ENCODE measurements at regions not wholly inside any gene's neighbourhood (a gene's known extent, or its start where the extent isn't known, plus 50 kb on each side); places are given as distances from the start of the nearest gene placed in this dataset.

DNA sequence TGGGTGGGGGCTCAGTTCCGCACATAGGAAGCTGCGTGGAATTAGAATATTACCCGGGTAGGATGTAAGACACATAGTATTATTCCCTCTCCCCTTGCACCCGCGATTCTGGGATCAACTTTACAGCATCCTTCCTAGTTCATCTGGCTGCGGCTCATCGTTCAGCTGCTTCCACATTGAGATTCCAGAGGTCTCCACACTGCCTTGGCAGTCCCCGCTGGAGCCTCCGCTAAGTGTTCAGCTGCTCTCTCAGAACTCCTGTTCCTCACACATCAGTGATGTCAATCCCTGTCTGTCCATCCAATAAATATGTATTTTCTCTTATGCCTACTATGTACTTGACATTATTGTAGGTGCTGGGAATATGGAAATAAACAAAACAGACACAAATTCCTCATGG lies 135.6 kb upstream of the SYT6 start:
- intact Hi-C loops (cut with DNase I; ENCODE audit: low total_unique reads) (no loop called here), in situ Hi-C loops (cut with MboI; ENCODE audit: low pct_ligation_motif_present in 1 of 4, low pct_unique_long_range_greater_than_20kb in 1 of 4, low sequenced_read_pairs in 3 of 4) (loop anchor here in 3 of 4 donors (10.0 to 25.0 kb wide), 2 partner anchors 315 to 452 kb away; partner anchors contain the start of gene OLFML3 (in 2 of the 3))
- 71 to 96% methylated on average over 4 to 9 of the region's 9 CpGs for WGBS, 2 donors (ENCODE audit: low coverage in 1 of 2)
- no peaks in the 10 kb centered on the region for H3K36me3 ChIP-seq
- no peak for DNase-seq
- TF ChIP-seq, protein P1, sequence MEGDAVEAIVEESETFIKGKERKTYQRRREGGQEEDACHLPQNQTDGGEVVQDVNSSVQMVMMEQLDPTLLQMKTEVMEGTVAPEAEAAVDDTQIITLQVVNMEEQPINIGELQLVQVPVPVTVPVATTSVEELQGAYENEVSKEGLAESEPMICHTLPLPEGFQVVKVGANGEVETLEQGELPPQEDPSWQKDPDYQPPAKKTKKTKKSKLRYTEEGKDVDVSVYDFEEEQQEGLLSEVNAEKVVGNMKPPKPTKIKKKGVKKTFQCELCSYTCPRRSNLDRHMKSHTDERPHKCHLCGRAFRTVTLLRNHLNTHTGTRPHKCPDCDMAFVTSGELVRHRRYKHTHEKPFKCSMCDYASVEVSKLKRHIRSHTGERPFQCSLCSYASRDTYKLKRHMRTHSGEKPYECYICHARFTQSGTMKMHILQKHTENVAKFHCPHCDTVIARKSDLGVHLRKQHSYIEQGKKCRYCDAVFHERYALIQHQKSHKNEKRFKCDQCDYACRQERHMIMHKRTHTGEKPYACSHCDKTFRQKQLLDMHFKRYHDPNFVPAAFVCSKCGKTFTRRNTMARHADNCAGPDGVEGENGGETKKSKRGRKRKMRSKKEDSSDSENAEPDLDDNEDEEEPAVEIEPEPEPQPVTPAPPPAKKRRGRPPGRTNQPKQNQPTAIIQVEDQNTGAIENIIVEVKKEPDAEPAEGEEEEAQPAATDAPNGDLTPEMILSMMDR (IDR thresholded peaks at IDR 0.05), result no peak
- no peak for TF ChIP-seq EP300 (IDR thresholded peaks at IDR 0.05; ENCODE audit: low read depth)
- TF ChIP-seq POLR2A (IDR thresholded peaks at IDR 0.05), result no peak
- TF ChIP-seq POLR2AphosphoS5 (IDR thresholded peaks at IDR 0.05), result no peak
- H3K4me1 ChIP-seq, result no peaks in the 10 kb centered on the region
- no peaks in the 10 kb centered on the region for H3K9me3 ChIP-seq
- H3K27ac ChIP-seq, result no peak overlapping the region
- H3K4me3 ChIP-seq, result no peak overlapping the region
- no peaks in the 10 kb centered on the region for H3K27me3 ChIP-seq

DNA sequence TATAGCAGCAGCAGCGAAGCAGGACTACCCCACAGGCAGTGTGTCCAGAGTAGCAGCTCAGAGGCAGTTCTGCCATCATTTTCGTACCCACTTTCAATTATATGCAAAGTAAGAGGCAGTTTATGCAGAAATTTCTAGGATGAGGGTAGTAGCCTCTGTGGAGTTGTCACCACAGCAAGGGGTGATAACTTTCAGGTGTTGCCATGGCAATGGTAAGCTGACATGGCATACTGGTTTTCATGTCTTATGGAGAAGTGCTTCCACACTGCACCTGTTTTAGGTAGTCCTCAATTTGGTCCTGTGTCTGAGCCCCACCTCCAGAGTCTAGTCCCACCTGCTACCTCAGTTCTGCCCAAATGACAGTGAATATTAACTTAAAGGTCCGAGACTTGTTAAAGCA lies 133.3 kb upstream of the SYT6 start:
- TF ChIP-seq POLR2A (IDR thresholded peaks at IDR 0.05), result no peak
- TF ChIP-seq, protein P1 (IDR thresholded peaks at IDR 0.05), result no peak
- no peaks in the 10 kb centered on the region for H3K36me3 ChIP-seq
- H3K27me3 ChIP-seq, result no peaks in the 10 kb centered on the region
- H3K4me3 ChIP-seq, result no peak overlapping the region
- no peak overlapping the region for H3K27ac ChIP-seq
- no peaks in the 10 kb centered on the region for H3K4me1 ChIP-seq
- no peak for DNase-seq
- in situ Hi-C loops (cut with MboI; ENCODE audit: low pct_ligation_motif_present in 1 of 4, low pct_unique_long_range_greater_than_20kb in 1 of 4, low sequenced_read_pairs in 3 of 4) (loop anchor here in 3 of 4 donors (10.0 to 25.0 kb wide), 2 partner anchors 312 to 450 kb away; partner anchors contain the start of gene OLFML3 (in 2 of the 3)), intact Hi-C loops (cut with DNase I; ENCODE audit: low total_unique reads) (no loop called here)
- H3K9me3 ChIP-seq, result no peaks in the 10 kb centered on the region
- WGBS, 2 donors (ENCODE audit: low coverage in 1 of 2), result 91 to 100% methylated on average over 1 to 3 of the region's 3 CpGs

DNA sequence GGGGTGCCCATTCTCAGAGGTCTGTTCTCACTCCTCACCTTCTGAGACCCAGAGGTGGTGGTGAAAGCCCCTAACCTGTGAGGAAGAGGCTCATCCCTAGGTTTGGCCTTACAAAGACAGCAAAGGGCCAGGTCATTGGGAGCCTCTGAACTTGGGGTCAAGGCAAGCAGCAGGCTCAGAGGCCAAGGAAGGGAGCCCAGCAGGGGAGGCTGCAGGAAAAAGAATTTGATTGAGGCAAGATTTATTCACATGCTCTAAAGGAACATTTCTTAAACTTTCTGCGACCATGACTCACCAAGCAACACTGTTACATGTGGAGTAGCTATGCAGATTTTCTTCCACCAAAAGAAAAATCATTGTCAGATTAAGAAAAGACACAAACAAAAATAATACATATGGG lies 132.5 kb upstream of the SYT6 start:
- Histone ChIP-seq H3K27me3 (no peaks in the 10 kb centered on the region), H3K4me3 (no peak overlapping the region), H3K9me3 (no peaks in the 10 kb centered on the region), H3K4me1 (no peaks in the 10 kb centered on the region), H3K27ac (no peak overlapping the region), H3K36me3 (no peaks in the 10 kb centered on the region)
- intact Hi-C loops (cut with DNase I; ENCODE audit: low total_unique reads), result no loop called here
- in situ Hi-C loops (cut with MboI; ENCODE audit: low pct_ligation_motif_present in 1 of 4, low pct_unique_long_range_greater_than_20kb in 1 of 4, low sequenced_read_pairs in 3 of 4), result loop anchor here in 3 of 4 donors (10.0 to 25.0 kb wide), 2 partner anchors 311 to 449 kb away; partner anchors contain the start of gene OLFML3 (in 2 of the 3)
- TF ChIP-seq, protein P1 (IDR thresholded peaks at IDR 0.05), result no peak
- DNase-seq, result no peak
- WGBS, 2 donors (ENCODE audit: low coverage in 1 of 2), result 67 to 68% methylated on average over 1 of the region's 1 CpG

DNA sequence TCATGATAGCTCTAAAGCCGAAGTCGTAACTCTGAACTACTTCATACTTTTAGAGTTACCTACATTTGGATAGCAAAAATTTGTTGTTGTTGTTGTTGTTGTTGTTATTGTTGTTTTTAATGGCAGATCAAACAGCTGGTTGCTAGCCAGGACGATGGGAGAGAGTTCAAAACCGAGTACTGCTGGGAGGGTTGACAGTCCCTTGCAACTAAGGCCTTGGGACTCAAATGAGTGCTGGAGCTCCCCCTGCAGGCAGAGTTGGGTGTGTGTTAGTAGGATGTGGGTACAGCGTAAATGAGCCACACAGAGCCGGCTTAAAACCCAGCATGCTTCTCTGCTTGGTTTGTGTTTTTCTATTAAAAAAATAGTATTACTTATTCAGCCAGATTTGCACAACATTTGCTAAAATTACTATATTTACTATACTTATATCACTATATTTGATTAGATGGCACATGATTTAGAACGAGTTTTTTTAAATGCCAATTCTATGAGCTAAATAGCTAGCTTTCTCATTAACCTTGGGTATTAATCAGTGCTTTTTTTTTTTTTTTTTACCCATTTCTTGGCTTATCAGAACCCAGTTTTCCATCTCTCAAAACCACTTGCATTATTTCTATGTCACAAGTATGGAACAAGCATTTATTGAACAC lies 129.2 kb upstream of the SYT6 start:
- no peaks in the 10 kb centered on the region for H3K27me3 ChIP-seq
- DNase-seq, result peak; percentile 90
- no peak overlapping the region for H3K27ac ChIP-seq
- no peaks in the 10 kb centered on the region for H3K36me3 ChIP-seq
- WGBS, 2 donors (ENCODE audit: low coverage in 1 of 2), result 34 to 42% methylated on average over 7 of the region's 7 CpGs
- no peaks in the 10 kb centered on the region for H3K4me1 ChIP-seq
- no peaks in the 10 kb centered on the region for H3K9me3 ChIP-seq
- intact Hi-C loops (cut with DNase I; ENCODE audit: low total_unique reads) (loop anchor here (5.0 kb wide), 1 partner anchor 301 kb away; no protein-coding TSS in a partner anchor), in situ Hi-C loops (cut with MboI; ENCODE audit: low pct_ligation_motif_present in 1 of 4, low pct_unique_long_range_greater_than_20kb in 1 of 4, low sequenced_read_pairs in 3 of 4) (loop anchor here in 3 of 4 donors (10.0 to 25.0 kb wide), 2 partner anchors 308 to 446 kb away; partner anchors contain the start of gene OLFML3 (in 2 of the 3))
- no peak for TF ChIP-seq EP300 (IDR thresholded peaks at IDR 0.05; ENCODE audit: low read depth)
- TF ChIP-seq, protein P1 (IDR thresholded peaks at IDR 0.05), result peak; percentile 83 to 89 (median 86)
- no peak for TF ChIP-seq POLR2A (IDR thresholded peaks at IDR 0.05)
- H3K4me3 ChIP-seq, result no peak overlapping the region

Measured in transverse colon (tissue), 4 donors.